Fibroblast of pulmonary artery (primary cell): ENCODE measurements at regions not wholly inside any gene's neighbourhood (a gene's known extent, or its start where the extent isn't known, plus 50 kb on each side); places are given as distances from the start of the nearest gene placed in this dataset.

ENCODE experiments used
- DNase-seq: peaks from one replicate; pipeline ENCODE4 v3.0.0-alpha.2; 2010; ENCODE audit warnings: low read depth
- H3K4me3 ChIP-seq: replicated peaks from 2 replicates; pipeline ENCODE4 v1.5.1; 2011; ENCODE audit warnings: low read depth, mild to moderate bottlenecking, control low read depth, low read length, moderate library complexity
- TF ChIP-seq, protein P1 (sequence below): IDR thresholded peaks from 2 replicates; pipeline ENCODE4 v1.5.1; 2011; ENCODE audit warnings: mild to moderate bottlenecking, control low read depth, low read length, inconsistent platforms; ENCODE audit errors: missing control alignments

DNA sequence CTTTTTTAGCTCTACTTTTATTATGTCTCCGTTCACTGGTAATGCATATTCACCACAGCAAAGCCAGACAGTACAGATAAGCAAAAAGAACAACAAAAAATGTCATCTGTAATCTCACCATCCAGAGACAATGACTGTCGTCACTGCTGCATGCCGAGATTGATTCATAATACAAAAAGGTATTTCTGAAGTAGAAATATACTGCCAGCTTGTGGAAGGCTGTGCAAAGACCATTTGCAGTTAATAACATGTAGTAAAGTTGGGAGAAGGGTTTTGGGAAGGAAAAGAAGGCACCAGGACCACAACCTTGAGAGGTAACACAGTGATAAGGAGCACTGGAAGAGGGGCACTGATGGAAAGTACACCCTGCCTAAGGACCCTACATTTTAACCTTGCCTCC is 223.0 kb upstream of the ZIC3 start:
- no peak overlapping the region for H3K4me3 ChIP-seq
- DNase-seq, result no peak
- TF ChIP-seq, protein P1, sequence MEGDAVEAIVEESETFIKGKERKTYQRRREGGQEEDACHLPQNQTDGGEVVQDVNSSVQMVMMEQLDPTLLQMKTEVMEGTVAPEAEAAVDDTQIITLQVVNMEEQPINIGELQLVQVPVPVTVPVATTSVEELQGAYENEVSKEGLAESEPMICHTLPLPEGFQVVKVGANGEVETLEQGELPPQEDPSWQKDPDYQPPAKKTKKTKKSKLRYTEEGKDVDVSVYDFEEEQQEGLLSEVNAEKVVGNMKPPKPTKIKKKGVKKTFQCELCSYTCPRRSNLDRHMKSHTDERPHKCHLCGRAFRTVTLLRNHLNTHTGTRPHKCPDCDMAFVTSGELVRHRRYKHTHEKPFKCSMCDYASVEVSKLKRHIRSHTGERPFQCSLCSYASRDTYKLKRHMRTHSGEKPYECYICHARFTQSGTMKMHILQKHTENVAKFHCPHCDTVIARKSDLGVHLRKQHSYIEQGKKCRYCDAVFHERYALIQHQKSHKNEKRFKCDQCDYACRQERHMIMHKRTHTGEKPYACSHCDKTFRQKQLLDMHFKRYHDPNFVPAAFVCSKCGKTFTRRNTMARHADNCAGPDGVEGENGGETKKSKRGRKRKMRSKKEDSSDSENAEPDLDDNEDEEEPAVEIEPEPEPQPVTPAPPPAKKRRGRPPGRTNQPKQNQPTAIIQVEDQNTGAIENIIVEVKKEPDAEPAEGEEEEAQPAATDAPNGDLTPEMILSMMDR, result no peak

DNA sequence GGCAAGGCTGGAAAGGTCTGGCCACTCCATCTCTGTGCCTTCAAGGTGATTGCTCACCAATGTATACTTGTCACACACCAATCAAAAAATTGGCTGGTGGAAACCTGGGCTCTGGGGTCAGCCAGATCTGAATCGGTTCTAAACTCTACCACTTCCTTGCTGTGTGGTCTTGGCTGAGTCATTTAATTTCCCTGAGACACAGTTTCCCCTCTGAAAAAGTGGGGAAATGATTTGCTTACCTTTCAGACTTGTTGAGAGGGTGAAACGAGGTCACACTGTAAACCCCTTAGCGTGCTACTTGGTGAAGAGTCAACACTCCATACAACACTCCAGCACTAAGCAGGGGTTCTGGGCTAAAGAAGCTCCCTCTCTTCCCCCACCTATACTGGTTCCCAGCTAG is 252.3 kb upstream of the ZIC3 start:
- DNase-seq, result no peak
- TF ChIP-seq, protein P1, result no peak
- H3K4me3 ChIP-seq, result no peak overlapping the region

DNA sequence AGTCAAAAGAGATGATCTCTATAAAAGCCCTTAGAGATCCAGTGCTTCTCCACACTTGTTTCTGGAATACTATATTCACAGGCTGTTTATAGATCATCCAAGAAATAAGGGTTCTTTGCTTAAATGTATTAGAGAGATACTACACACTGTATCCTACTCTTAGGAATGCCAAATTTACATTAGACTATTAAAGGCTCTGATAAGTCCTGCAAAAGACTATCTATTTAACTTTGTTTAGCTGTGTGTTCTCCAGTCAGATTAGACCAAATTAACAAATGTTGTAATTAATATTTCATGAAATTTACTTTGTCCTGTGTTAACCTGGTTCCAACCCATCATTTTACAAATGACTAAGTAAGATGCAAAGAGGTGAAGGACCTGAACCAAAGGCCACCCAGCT is 260.5 kb upstream of the ZIC3 start:
- TF ChIP-seq, protein P1, result no peak
- no peak for DNase-seq
- H3K4me3 ChIP-seq, result no peak overlapping the region

DNA sequence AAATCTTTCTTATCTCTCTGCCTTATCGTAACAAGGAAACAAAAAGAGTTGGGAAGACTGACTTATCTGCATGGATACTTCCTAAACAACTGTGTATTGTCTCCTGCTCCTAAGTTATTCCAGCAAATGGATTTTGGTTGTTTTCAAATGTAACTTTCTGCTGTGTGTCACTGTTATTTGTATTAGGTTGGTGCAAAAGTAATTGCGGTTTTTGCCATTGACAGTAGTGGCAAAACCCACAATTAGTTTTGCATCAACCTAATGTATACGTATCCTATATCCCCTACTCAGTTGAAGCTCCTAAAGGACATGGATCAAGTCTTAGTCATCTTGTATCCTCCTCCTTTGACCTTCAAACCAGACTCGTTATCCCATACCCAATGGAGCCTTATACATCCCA is 263.4 kb upstream of the GPR101 start:
- TF ChIP-seq, protein P1, result no peak
- no peak for DNase-seq
- no peak overlapping the region for H3K4me3 ChIP-seq

DNA sequence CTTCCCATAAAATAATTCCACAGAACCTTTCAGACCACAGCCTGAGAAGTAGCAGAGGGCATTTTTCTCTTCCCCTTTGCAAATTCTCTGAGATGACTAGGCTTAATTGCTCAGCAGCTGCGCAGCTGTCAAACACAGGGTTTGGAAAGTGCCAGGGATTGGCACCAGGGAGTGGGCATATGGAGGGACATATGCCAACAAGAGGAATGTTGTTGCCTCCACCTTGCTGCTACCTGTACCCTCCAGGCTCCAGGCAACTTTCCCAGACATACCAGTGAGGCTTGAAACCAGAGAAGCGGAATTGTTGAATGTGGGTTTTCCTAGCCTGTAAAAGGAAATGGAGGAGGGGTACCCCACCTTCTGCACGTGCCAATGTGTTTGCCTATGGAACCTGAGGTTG is 256.2 kb upstream of the GPR101 start:
- H3K4me3 ChIP-seq, result no peak overlapping the region
- TF ChIP-seq, protein P1, result no peak
- DNase-seq, result no peak

DNA sequence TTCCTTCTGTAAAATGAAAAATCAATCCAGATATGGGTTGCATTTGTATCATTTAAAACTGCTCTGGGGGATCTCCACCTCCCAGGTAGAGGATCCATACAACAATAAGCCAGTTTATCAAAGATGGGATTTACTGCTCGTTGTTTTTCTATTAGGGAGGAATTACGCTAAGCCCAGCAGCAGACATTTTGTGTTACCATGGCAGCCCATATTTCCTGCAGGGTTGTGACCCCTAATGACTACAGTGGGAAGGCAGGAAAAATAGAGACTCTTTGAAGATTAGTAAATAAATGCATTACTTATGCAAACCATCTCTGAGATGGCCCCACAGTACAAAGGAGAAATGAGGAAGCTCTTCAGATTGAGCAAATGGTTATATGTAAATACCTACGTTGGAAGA is 253.4 kb upstream of the GPR101 start:
- TF ChIP-seq, protein P1, result no peak
- H3K4me3 ChIP-seq, result no peak overlapping the region
- no peak for DNase-seq

DNA sequence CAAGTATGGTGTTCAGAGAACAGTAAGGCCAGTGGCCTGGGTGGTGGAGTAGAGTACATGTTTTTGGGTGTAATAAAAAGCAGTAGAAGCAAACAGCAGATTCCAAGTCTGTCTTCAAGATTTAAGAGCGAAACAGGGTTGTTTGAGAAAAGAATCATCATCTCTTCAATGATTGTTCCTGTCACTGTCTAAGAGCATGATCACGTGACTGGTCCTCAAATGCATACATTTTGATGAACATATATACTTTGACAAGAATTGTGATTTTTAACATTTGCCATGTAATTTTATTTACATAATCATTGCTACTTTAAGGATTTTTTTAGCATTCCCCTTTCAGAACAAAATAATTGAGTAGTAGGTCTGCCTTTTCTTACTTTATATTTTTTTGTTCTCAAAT is 252.6 kb upstream of the GPR101 start:
- TF ChIP-seq, protein P1, result no peak
- DNase-seq, result no peak
- no peak overlapping the region for H3K4me3 ChIP-seq
